ENCODE measurements at regions not wholly inside any gene's neighbourhood (a gene's known extent, or its start where the extent isn't known, plus 50 kb on each side); places are given as distances from the start of the nearest gene placed in this dataset.
"Not testable (repeated sequence)": the region's sequence is repeated elsewhere in the genome, so short reads cannot be mapped to it uniquely, and the experiment has no call there.

GRCh38 chr7:142568435-142569097, 180.7 kb upstream of the PRSS1 start:
- Mint-ChIP-seq H3K9me3 (no peaks in the 10 kb centered on the region), H3K27me3 (ENCODE audit: insufficient read depth) (peaks cover 1% of the 10 kb centered on the region; the same call in 1 of the 2 replicates), H3K36me3 (ENCODE audit: low read depth) (peaks cover 29% of the 10 kb centered on the region), H3K27ac (peak overlapping the region; percentile 95), H3K4me1 (ENCODE audit: low read depth) (peaks cover 86% of the 10 kb centered on the region), H3K4me3 (peak overlapping the region; percentile 51)
- no peak for TF ChIP-seq CTCF (IDR thresholded peaks at IDR 0.05)
- DNase-seq = peak; percentile 91

GRCh38 chr7:142567201-142568075, 181.8 kb upstream of the PRSS1 start:
- Mint-ChIP-seq H3K4me3 (no peak overlapping the region), H3K4me1 (ENCODE audit: low read depth) (peaks cover 98% of the 10 kb centered on the region), H3K27ac (peak overlapping the region; percentile 95), H3K9me3 (no peaks in the 10 kb centered on the region), H3K27me3 (ENCODE audit: insufficient read depth) (peaks cover 1% of the 10 kb centered on the region; the same call in 1 of the 2 replicates), H3K36me3 (ENCODE audit: low read depth) (peaks cover 27% of the 10 kb centered on the region)
- DNase-seq = no peak
- peak; percentile 39 for TF ChIP-seq CTCF (IDR thresholded peaks at IDR 0.05)

GRCh38 chr7:142566271-142566670, 183.0 kb upstream of the PRSS1 start:
- no peak for TF ChIP-seq CTCF (IDR thresholded peaks at IDR 0.05)
- H3K4me1 Mint-ChIP-seq (ENCODE audit: low read depth) = peaks cover 100% of the 10 kb centered on the region
- peaks cover 25% of the 10 kb centered on the region for H3K36me3 Mint-ChIP-seq (ENCODE audit: low read depth)
- no peak overlapping the region for H3K4me3 Mint-ChIP-seq
- peaks cover 1% of the 10 kb centered on the region; the same call in 1 of the 2 replicates for H3K27me3 Mint-ChIP-seq (ENCODE audit: insufficient read depth)
- H3K9me3 Mint-ChIP-seq = no peaks in the 10 kb centered on the region
- DNase-seq = no peak
- H3K27ac Mint-ChIP-seq = peak overlapping the region; percentile 95

GRCh38 chr7:142564125-142564524, 185.1 kb upstream of the PRSS1 start:
- DNase-seq; H3K9me3 Mint-ChIP-seq; H3K27me3 Mint-ChIP-seq (ENCODE audit: insufficient read depth): not testable (repeated sequence)
- Mint-ChIP-seq H3K4me3 (peak overlapping the region; percentile 65), H3K4me1 (ENCODE audit: low read depth) (peaks cover 100% of the 10 kb centered on the region), H3K36me3 (ENCODE audit: low read depth) (peaks cover 20% of the 10 kb centered on the region), H3K27ac (peak overlapping the region; percentile 85)

GRCh38 chr7:142563470-142563869, 185.8 kb upstream of the PRSS1 start:
- peak; percentile 70 for DNase-seq
- Mint-ChIP-seq H3K27me3 (ENCODE audit: insufficient read depth) (peaks cover 1% of the 10 kb centered on the region; the same call in 1 of the 2 replicates), H3K4me3 (peak overlapping the region; percentile 65), H3K36me3 (ENCODE audit: low read depth) (peaks cover 20% of the 10 kb centered on the region), H3K9me3 (no peaks in the 10 kb centered on the region), H3K27ac (peak overlapping the region; percentile 85), H3K4me1 (ENCODE audit: low read depth) (peaks cover 100% of the 10 kb centered on the region)
- TF ChIP-seq CTCF (IDR thresholded peaks at IDR 0.05) = no peak

GRCh38 chr7:142562688-142563087, 186.6 kb upstream of the PRSS1 start:
- peak overlapping the region; percentile 85 for H3K27ac Mint-ChIP-seq
- H3K9me3 Mint-ChIP-seq = no peaks in the 10 kb centered on the region
- DNase-seq = no peak
- no peak for TF ChIP-seq CTCF (IDR thresholded peaks at IDR 0.05)
- H3K4me1 Mint-ChIP-seq (ENCODE audit: low read depth) = peaks cover 100% of the 10 kb centered on the region
- H3K36me3 Mint-ChIP-seq (ENCODE audit: low read depth) = peaks cover 20% of the 10 kb centered on the region
- peaks cover 1% of the 10 kb centered on the region; the same call in 1 of the 2 replicates for H3K27me3 Mint-ChIP-seq (ENCODE audit: insufficient read depth)
- peak overlapping the region; percentile 46; the same call in 1 of the 2 replicates for H3K4me3 Mint-ChIP-seq

- Mint-ChIP-seq H3K27ac (peak overlapping the region; percentile 85), H3K4me3 (0 out of 2 replicates have a peak overlapping the region, but pooled peaks have one; percentile 8), H3K36me3 (ENCODE audit: low read depth) (peaks cover 15% of the 10 kb centered on the region), H3K4me1 (ENCODE audit: low read depth) (peaks cover 100% of the 10 kb centered on the region)
- not testable (repeated sequence) for DNase-seq; H3K27me3 Mint-ChIP-seq (ENCODE audit: insufficient read depth); H3K9me3 Mint-ChIP-seq
These were observed 187.9 kb upstream of the PRSS1 start for GRCh38 chr7:142561396-142561795.

- peaks cover 12% of the 10 kb centered on the region for H3K36me3 Mint-ChIP-seq (ENCODE audit: low read depth)
- not testable (repeated sequence) for DNase-seq; H3K9me3 Mint-ChIP-seq; H3K27me3 Mint-ChIP-seq (ENCODE audit: insufficient read depth)
- peak overlapping the region; percentile 77 for H3K27ac Mint-ChIP-seq
- peak overlapping the region; percentile 40; the same call in 1 of the 2 replicates for H3K4me3 Mint-ChIP-seq
- H3K4me1 Mint-ChIP-seq (ENCODE audit: low read depth) = peaks cover 100% of the 10 kb centered on the region
These were observed 188.5 kb upstream of the PRSS1 start for GRCh38 chr7:142560770-142561169.
